ENCODE measurements at regions not wholly inside any gene's neighbourhood (a gene's known extent, or its start where the extent isn't known, plus 50 kb on each side); places are given as distances from the start of the nearest gene placed in this dataset.

DNA sequence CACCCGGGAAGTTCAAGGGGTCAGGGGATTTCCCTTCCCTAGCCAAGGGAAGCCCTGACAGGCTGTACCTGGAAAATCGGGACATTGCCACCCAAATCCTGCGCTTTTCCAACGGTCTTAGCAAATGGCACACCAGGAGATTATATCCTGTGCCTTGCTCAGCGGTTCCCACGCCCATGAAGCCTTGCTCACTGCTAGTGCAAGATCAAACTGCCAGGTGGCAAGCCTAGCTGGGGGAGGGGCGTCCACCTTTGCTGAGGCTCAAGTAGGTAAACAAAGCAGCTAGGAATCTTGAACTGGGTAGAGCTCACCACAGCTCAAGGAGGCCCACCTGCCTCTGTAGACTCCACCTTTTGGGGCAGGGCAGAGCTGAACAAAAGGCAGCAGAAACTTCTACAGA lies 1794.5 kb downstream of the PCDH9 start:
- no peak overlapping the region for H3K27ac ChIP-seq
- no peak for TF ChIP-seq CTCF (conservative IDR thresholded peaks at IDR 0.05)

GRCh38 chr13:65417953-65418352 lies 1812.2 kb downstream of the PCDH9 start:
- H3K27ac ChIP-seq: no peak overlapping the region
- no peak for TF ChIP-seq CTCF (conservative IDR thresholded peaks at IDR 0.05)

DNA sequence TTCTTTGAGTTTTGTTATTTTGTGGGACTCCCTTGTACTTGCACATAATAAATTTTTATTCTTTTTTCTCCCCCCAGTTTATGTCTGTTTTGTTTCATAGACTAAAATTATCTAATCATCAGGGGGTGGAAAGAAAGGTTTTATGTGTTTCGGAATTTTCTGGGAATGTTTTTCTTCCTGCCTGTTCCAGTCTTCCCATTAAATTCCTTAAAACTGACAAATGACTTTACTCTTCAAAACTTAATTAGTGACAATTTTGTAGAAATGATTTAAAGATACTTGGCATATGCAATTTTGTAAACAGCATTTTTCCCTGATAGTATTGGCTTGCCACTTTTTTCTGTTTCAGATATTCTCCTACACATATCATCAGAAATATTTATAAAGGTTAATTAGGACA lies 1813.4 kb downstream of the PCDH9 start:
- TF ChIP-seq CTCF (conservative IDR thresholded peaks at IDR 0.05): no peak
- H3K27ac ChIP-seq: no peak overlapping the region

- no peak for TF ChIP-seq CTCF (conservative IDR thresholded peaks at IDR 0.05)
- H3K27ac ChIP-seq: no peak overlapping the region
Measured at GRCh38 chr13:65414187-65414586, 1815.9 kb downstream of the PCDH9 start.

DNA sequence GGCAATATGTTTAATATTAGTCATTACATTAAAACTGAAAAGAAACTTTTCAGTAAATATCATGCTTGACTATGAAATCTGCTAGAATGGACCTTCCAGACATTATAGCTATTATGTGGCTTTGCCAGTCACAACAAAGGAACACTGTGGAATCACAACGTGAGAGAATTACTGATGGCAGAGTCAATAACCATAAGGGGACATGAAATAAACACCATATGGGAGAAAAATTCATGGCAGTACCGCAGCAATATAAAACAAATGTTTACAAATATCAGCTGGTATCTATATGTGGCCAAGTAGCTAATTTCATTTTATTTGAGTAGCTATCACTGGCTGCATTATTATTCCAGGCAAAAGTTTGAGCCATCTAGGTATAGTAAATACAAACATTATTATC lies 1818.6 kb downstream of the PCDH9 start:
- TF ChIP-seq CTCF (conservative IDR thresholded peaks at IDR 0.05): no peak
- no peak overlapping the region for H3K27ac ChIP-seq

DNA sequence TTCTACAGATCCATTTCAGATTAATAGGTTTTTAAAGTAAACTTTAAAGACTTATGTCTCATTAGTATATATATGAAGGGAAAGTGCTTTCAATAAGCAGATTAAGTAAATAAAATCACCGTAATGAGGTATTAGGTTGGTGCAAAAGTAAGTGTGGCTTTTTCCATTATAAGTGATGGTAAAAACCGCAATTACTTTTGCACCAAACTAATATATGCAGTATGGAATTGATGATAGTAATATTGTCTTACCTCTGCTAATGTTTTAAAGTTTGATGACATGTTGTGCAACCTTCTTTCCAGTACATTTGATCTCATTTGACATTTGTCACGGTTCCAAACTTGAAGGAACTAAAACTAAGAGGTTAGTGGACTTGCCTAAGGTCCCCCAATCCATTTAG lies 1819.3 kb downstream of the PCDH9 start:
- H3K27ac ChIP-seq: no peak overlapping the region
- TF ChIP-seq CTCF (conservative IDR thresholded peaks at IDR 0.05): no peak

GRCh38 chr13:65401315-65401714 lies 1828.8 kb downstream of the PCDH9 start:
- no peak overlapping the region for H3K27ac ChIP-seq
- no peak for TF ChIP-seq CTCF (conservative IDR thresholded peaks at IDR 0.05)

DNA sequence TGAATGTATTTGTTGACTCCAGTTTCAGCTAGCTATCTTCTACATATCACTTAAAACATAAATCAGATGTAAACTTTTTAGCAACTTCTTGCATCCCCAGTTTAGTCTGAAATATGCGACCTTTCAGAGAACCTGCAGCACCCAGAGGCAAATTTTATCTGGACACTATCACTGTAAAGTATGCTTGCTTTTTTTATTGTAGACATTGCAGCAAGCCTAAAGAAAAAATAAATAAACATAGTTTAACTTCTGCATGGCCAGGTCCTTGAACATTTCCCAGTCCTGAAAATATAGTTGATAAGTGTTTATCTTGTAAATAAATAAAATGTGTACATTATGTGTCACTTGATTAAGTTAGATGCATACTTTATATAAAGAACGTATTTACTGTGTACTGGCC lies 1829.4 kb downstream of the PCDH9 start:
- no peak for TF ChIP-seq CTCF (conservative IDR thresholded peaks at IDR 0.05)
- no peak overlapping the region for H3K27ac ChIP-seq
